ENCODE measurements at regions not wholly inside any gene's neighbourhood (a gene's known extent, or its start where the extent isn't known, plus 50 kb on each side); places are given as distances from the start of the nearest gene placed in this dataset.
"Not testable (repeated sequence)": the region's sequence is repeated elsewhere in the genome, so short reads cannot be mapped to it uniquely, and the experiment has no call there.

- no peak for DNase-seq
- CTCF ChIA-PET: no interaction called here
- peaks cover 20% of the 10 kb centered on the region for H3K4me1 Mint-ChIP-seq (ENCODE audit: low read depth, unreplicated experiment)
- POLR2A ChIA-PET: no interaction called here
- no peak overlapping the region for H3K4me3 Mint-ChIP-seq (ENCODE audit: unreplicated experiment)
- no peaks in the 10 kb centered on the region for H3K9me3 Mint-ChIP-seq (ENCODE audit: unreplicated experiment)
- peaks cover 6% of the 10 kb centered on the region for H3K27me3 Mint-ChIP-seq (ENCODE audit: insufficient read depth, unreplicated experiment)
- Histone ChIP-seq H3K4me1 (peaks cover 20% of the 10 kb centered on the region), H3K9me3 (no peaks in the 10 kb centered on the region), H3K4me3 (ENCODE audit: low read depth, low read length) (no peak overlapping the region), H3K27me3 (replicated peaks; ENCODE audit: control insufficient read depth, insufficient read depth, low read length) (no peaks in the 10 kb centered on the region), H3K36me3 (ENCODE audit: control insufficient read depth, insufficient read depth, low read length) (no peaks in the 10 kb centered on the region)
- TF ChIP-seq CTCF (IDR thresholded peaks at IDR 0.05; ENCODE audit: insufficient read depth in 1 of 2, low read depth in 1 of 2, low read length in 1 of 2, severe bottlenecking in 1 of 2, unreplicated experiment in 1 of 2): no peak
- BruUV-seq (replicated peaks): no TSS peak
- H3K27ac Mint-ChIP-seq (ENCODE audit: unreplicated experiment): no peak overlapping the region
- intact Hi-C loops (cut with micrococcal nuclease; ENCODE audit: unreplicated experiment): no loop called here
- no peaks in the 10 kb centered on the region for H3K36me3 Mint-ChIP-seq (ENCODE audit: insufficient read depth, unreplicated experiment)
Observed at GRCh38 chr7:118420888-118421287, 196.4 kb downstream of the ANKRD7 start.

DNA sequence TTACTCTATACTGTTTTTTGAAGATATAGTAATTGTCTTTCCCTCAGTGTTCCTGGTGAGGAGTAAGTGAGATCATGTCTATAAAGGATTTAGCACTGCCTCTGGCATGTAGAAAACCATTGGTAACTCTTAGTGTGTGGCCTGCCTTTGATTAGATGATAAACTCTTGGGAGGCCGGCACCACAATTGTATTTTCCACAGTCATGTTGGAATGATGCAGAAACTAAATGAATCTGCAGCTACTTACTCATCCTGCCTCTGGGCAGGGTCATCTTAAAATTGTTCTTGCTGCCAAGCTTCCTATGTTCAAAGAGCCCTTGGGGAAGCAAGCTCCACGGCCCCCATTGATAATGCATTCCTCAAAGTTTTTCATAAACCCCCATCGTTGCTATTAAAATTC is 204.6 kb downstream of the ANKRD7 start:
- Mint-ChIP-seq H3K27me3 (ENCODE audit: insufficient read depth, unreplicated experiment) (peaks cover 3% of the 10 kb centered on the region), H3K9me3 (ENCODE audit: unreplicated experiment) (peaks cover 9% of the 10 kb centered on the region), H3K4me1 (ENCODE audit: low read depth, unreplicated experiment) (no peaks in the 10 kb centered on the region), H3K27ac (ENCODE audit: unreplicated experiment) (no peak overlapping the region), H3K36me3 (ENCODE audit: insufficient read depth, unreplicated experiment) (no peaks in the 10 kb centered on the region), H3K4me3 (ENCODE audit: unreplicated experiment) (no peak overlapping the region)
- H3K27me3 ChIP-seq (replicated peaks; ENCODE audit: control insufficient read depth, insufficient read depth, low read length): no peaks in the 10 kb centered on the region
- H3K36me3 ChIP-seq (ENCODE audit: control insufficient read depth, insufficient read depth, low read length): no peaks in the 10 kb centered on the region
- no peak overlapping the region for H3K4me3 ChIP-seq (ENCODE audit: low read depth, low read length)
- no peak for DNase-seq
- ChIA-PET CTCF (no interaction called here), POLR2A (no interaction called here)
- no peaks in the 10 kb centered on the region for H3K9me3 ChIP-seq
- BruUV-seq (replicated peaks): no TSS peak
- no peak for TF ChIP-seq CTCF (IDR thresholded peaks at IDR 0.05; ENCODE audit: insufficient read depth in 1 of 2, low read depth in 1 of 2, low read length in 1 of 2, severe bottlenecking in 1 of 2, unreplicated experiment in 1 of 2)
- intact Hi-C loops (cut with micrococcal nuclease; ENCODE audit: unreplicated experiment): no loop called here
- H3K4me1 ChIP-seq: no peaks in the 10 kb centered on the region

DNA sequence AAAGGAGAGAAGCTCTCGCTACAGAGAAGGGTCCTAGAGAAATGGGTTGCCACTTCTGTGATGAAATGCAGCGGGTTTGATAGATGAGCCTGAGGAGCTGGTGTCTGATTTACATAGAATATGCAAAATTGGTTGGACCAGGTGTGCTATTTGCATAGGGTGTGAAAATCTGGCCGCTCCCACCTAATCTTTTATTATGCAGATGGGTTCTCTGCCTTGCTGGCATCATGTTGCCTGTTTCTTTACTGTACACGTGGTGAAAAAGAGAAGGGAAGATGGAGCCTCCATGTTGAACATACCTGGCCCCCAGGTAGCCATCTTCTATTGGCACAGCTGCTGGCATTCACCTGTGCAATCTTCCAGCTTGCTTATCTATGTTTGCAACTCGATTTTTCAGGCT is 212.2 kb downstream of the ANKRD7 start:
- H3K36me3 ChIP-seq (ENCODE audit: control insufficient read depth, insufficient read depth, low read length): no peaks in the 10 kb centered on the region
- Mint-ChIP-seq H3K27ac (ENCODE audit: unreplicated experiment) (no peak overlapping the region), H3K9me3 (ENCODE audit: unreplicated experiment) (peaks cover 9% of the 10 kb centered on the region), H3K4me1 (ENCODE audit: low read depth, unreplicated experiment) (no peaks in the 10 kb centered on the region), H3K4me3 (ENCODE audit: unreplicated experiment) (no peak overlapping the region), H3K36me3 (ENCODE audit: insufficient read depth, unreplicated experiment) (no peaks in the 10 kb centered on the region), H3K27me3 (ENCODE audit: insufficient read depth, unreplicated experiment) (peaks cover 4% of the 10 kb centered on the region)
- intact Hi-C loops (cut with micrococcal nuclease; ENCODE audit: unreplicated experiment): loop anchor here (1.0 kb wide), 1 partner anchor 83 kb away; no protein-coding TSS in a partner anchor
- H3K9me3 ChIP-seq: no peaks in the 10 kb centered on the region
- H3K27me3 ChIP-seq (replicated peaks; ENCODE audit: control insufficient read depth, insufficient read depth, low read length): no peaks in the 10 kb centered on the region
- H3K4me3 ChIP-seq (ENCODE audit: low read depth, low read length): no peak overlapping the region
- TF ChIP-seq CTCF (IDR thresholded peaks at IDR 0.05; ENCODE audit: insufficient read depth in 1 of 2, low read depth in 1 of 2, low read length in 1 of 2, severe bottlenecking in 1 of 2, unreplicated experiment in 1 of 2): no peak
- ChIA-PET POLR2A (no interaction called here), CTCF (no interaction called here)
- BruUV-seq (replicated peaks): no TSS peak
- DNase-seq: no peak
- H3K4me1 ChIP-seq: no peaks in the 10 kb centered on the region

- POLR2A ChIA-PET; H3K4me1 ChIP-seq; H3K4me1 Mint-ChIP-seq (ENCODE audit: low read depth, unreplicated experiment); H3K9me3 Mint-ChIP-seq (ENCODE audit: unreplicated experiment); H3K9me3 ChIP-seq; BruUV-seq (replicated peaks); H3K4me3 ChIP-seq (ENCODE audit: low read depth, low read length); H3K36me3 ChIP-seq (ENCODE audit: control insufficient read depth, insufficient read depth, low read length); H3K4me3 Mint-ChIP-seq (ENCODE audit: unreplicated experiment); H3K27me3 Mint-ChIP-seq (ENCODE audit: insufficient read depth, unreplicated experiment); H3K27ac Mint-ChIP-seq (ENCODE audit: unreplicated experiment); intact Hi-C loops (cut with micrococcal nuclease; ENCODE audit: unreplicated experiment); CTCF ChIA-PET; H3K27me3 ChIP-seq (replicated peaks; ENCODE audit: control insufficient read depth, insufficient read depth, low read length); H3K36me3 Mint-ChIP-seq (ENCODE audit: insufficient read depth, unreplicated experiment); DNase-seq: not testable (repeated sequence)
Observed at GRCh38 chr7:118449030-118449429, 224.5 kb downstream of the ANKRD7 start.

Measured in Caco-2 (cell line).